Smooth muscle cell (in vitro differentiated cells): ENCODE measurements at regions not wholly inside any gene's neighbourhood (a gene's known extent, or its start where the extent isn't known, plus 50 kb on each side); places are given as distances from the start of the nearest gene placed in this dataset.

Experiments used
- DNase-seq: peaks from one replicate; lab custom pipeline; 2025; ENCODE audit not compliant: unreplicated experiment; lab: John Stamatoyannopoulos, UW
- H2AFZ ChIP-seq: fragments of 200-600 bp; sonication (generic); 2 replicates; pipeline ENCODE4 v1.6.0; 2016; ENCODE audit warnings: antibody characterized with exemption, low read depth, mild to moderate bottlenecking
- H3F3A ChIP-seq: fragments of 200-600 bp; sonication (generic); 2 replicates; pipeline ENCODE4 v1.6.0; 2017; ENCODE audit warnings: antibody characterized with exemption, low read depth
- H3K27ac ChIP-seq: fragments of 200-600 bp; sonication (generic); 2 replicates; pipeline ENCODE4 v1.5.1; 2016; ENCODE audit warnings: low read depth, mild to moderate bottlenecking
- H3K27me3 ChIP-seq: fragments of 200-600 bp; sonication (generic); 2 replicates; pipeline ENCODE4 v1.6.1; 2016; ENCODE audit warnings: low read depth, mild to moderate bottlenecking
- H3K36me3 ChIP-seq: fragments of 200-600 bp; sonication (generic); 2 replicates; pipeline ENCODE4 v1.5.1; 2016; ENCODE audit warnings: low read depth
- H3K4me1 ChIP-seq: fragments of 200-600 bp; sonication (generic); 2 replicates; pipeline ENCODE4 v1.5.1; 2016; ENCODE audit warnings: low read depth
- H3K4me2 ChIP-seq: fragments of 200-600 bp; sonication (generic); 2 replicates; pipeline ENCODE4 v1.6.0; 2016; ENCODE audit warnings: mild to moderate bottlenecking
- H3K4me3 ChIP-seq: fragments of 200-600 bp; sonication (generic); 2 replicates; pipeline ENCODE4 v1.5.1; 2016; ENCODE audit warnings: mild to moderate bottlenecking
- H3K79me2 ChIP-seq: fragments of 200-600 bp; sonication (generic); 2 replicates; pipeline ENCODE4 v1.6.0; 2016; ENCODE audit warnings: low read depth, mild to moderate bottlenecking
- H3K9ac ChIP-seq: fragments of 200-600 bp; sonication (generic); 2 replicates; pipeline ENCODE4 v1.6.0; 2016; ENCODE audit warnings: low read depth
- H3K9me3 ChIP-seq: fragments of 200-600 bp; sonication (generic); replicated peaks from 2 replicates; pipeline ENCODE4 v1.5.1; 2016; ENCODE audit warnings: low read depth
- H4K20me1 ChIP-seq: fragments of 200-600 bp; sonication (generic); 2 replicates; pipeline ENCODE4 v1.6.0; 2016; ENCODE audit warnings: low read depth
- WGBS: methylation state at CpG from one replicate; pipeline ENCODE4 v1.1.7; 2016; ENCODE audit warnings: low lambda C conversion rate; 5-methylcytosine and 5-hydroxymethylcytosine counted together
- TF ChIP-seq, protein P1 (sequence below): fragments of 200-600 bp; sonication (generic); IDR thresholded peaks from 2 replicates; pipeline ENCODE4 v1.5.1; 2017; ENCODE audit warnings: borderline replicate concordance, mild to moderate bottlenecking, antibody characterized with exemption; ENCODE audit not compliant: insufficient read depth, poor library complexity, severe bottlenecking

DNA sequence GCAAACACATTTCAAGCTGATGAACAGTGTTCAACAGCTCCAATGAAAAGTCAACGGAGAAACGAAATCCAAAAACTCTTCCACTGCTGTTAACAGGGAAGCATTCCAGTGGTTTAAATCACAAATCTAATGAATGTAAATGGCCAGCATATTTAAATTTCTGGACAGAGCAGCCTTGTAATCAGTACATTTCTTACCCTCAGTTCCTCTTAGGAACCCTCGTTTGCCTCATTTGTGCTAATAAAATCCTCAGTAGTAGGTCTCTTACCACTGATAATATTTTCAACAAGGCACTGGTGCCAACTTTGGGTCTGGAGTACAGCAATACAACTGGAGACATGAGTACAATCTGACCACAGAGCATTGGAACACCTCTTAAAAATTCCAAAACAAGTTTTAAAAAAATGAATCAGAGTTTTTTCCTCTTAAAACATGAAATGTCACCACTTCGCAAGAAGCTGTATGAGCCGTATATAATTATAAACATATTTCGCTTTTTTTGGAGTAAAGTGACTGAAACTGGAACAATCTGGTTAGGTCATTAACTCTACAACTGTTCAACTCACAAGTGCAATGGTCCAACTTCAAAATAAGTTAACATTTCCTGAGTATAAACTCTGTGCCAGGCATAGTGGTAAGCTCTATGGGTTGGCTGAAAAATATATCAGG lies 211.2 kb downstream of the CPEB2 start:
- no peaks in the 10 kb centered on the region for H3F3A ChIP-seq
- no peaks in the 10 kb centered on the region for H3K36me3 ChIP-seq
- H3K27me3 ChIP-seq: no peaks in the 10 kb centered on the region
- H3K79me2 ChIP-seq: no peaks in the 10 kb centered on the region
- WGBS: 84% methylated on average over 6 of the region's 6 CpGs
- no peak overlapping the region for H2AFZ ChIP-seq
- no peaks in the 10 kb centered on the region for H4K20me1 ChIP-seq
- no peak overlapping the region for H3K4me2 ChIP-seq
- no peaks in the 10 kb centered on the region for H3K4me1 ChIP-seq
- no peaks in the 10 kb centered on the region for H3K9me3 ChIP-seq
- H3K4me3 ChIP-seq: no peak overlapping the region
- no peak overlapping the region for H3K27ac ChIP-seq
- no peak for DNase-seq
- no peak overlapping the region for H3K9ac ChIP-seq
- TF ChIP-seq, protein P1, sequence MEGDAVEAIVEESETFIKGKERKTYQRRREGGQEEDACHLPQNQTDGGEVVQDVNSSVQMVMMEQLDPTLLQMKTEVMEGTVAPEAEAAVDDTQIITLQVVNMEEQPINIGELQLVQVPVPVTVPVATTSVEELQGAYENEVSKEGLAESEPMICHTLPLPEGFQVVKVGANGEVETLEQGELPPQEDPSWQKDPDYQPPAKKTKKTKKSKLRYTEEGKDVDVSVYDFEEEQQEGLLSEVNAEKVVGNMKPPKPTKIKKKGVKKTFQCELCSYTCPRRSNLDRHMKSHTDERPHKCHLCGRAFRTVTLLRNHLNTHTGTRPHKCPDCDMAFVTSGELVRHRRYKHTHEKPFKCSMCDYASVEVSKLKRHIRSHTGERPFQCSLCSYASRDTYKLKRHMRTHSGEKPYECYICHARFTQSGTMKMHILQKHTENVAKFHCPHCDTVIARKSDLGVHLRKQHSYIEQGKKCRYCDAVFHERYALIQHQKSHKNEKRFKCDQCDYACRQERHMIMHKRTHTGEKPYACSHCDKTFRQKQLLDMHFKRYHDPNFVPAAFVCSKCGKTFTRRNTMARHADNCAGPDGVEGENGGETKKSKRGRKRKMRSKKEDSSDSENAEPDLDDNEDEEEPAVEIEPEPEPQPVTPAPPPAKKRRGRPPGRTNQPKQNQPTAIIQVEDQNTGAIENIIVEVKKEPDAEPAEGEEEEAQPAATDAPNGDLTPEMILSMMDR: no peak

DNA sequence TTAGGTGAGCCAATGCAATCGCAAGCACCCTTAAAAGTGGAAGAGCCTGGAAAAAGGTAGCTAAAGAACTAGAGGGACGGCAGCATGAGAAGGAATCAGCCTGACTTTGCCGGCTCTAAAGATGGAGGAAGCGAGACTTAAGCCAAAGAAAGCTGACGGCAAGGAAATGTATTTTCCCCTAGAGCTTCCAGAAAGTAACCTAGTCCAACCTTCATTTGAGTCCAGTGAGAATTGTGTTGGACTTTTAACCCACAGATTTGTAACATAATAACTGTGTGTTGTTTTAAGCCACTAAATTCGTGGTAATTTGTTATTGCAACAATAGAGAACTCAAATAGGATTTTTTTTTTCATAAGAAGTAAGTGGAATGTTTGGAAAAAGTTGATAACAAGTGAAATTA lies 212.7 kb upstream of the C1QTNF7 start:
- no peak overlapping the region for H3K27ac ChIP-seq
- H3K4me1 ChIP-seq: no peaks in the 10 kb centered on the region
- no peaks in the 10 kb centered on the region for H3K36me3 ChIP-seq
- H3K4me2 ChIP-seq: no peak overlapping the region
- H3F3A ChIP-seq: no peaks in the 10 kb centered on the region
- no peak overlapping the region for H3K4me3 ChIP-seq
- H2AFZ ChIP-seq: no peak overlapping the region
- H3K9me3 ChIP-seq: no peaks in the 10 kb centered on the region
- no peaks in the 10 kb centered on the region for H3K27me3 ChIP-seq
- no peaks in the 10 kb centered on the region for H3K79me2 ChIP-seq
- TF ChIP-seq, protein P1: no peak
- no peak overlapping the region for H3K9ac ChIP-seq
- no peaks in the 10 kb centered on the region for H4K20me1 ChIP-seq
- WGBS: 92% methylated on average over 6 of the region's 6 CpGs
- no peak for DNase-seq

DNA sequence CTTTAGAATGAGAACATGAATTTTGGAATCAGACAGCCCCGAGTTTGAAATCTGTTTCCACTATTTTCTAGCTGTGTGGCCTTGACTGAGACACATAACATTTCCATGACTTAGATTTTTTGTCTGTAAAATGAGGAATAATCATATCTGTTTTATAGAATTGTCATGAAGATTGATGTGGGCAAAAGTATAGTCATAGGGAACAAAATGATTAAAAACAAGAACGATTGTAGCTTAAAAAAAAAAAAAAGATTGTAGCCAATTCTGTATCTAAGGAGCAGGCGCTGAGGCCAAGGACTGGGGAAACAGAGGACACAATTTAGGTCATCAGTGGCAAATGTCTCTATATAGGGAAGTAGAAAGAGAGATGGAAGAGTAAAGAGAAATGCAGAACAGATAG lies 201.6 kb upstream of the C1QTNF7 start:
- no peaks in the 10 kb centered on the region for H3K79me2 ChIP-seq
- H3K27me3 ChIP-seq: no peaks in the 10 kb centered on the region
- no peak for DNase-seq
- TF ChIP-seq, protein P1: no peak
- H2AFZ ChIP-seq: no peak overlapping the region
- 89% methylated on average over 3 of the region's 3 CpGs for WGBS
- no peak overlapping the region for H3K9ac ChIP-seq
- H3F3A ChIP-seq: no peaks in the 10 kb centered on the region
- H3K27ac ChIP-seq: no peak overlapping the region
- H3K36me3 ChIP-seq: no peaks in the 10 kb centered on the region
- H3K4me3 ChIP-seq: no peak overlapping the region
- no peak overlapping the region for H3K4me2 ChIP-seq
- no peaks in the 10 kb centered on the region for H3K4me1 ChIP-seq
- H4K20me1 ChIP-seq: no peaks in the 10 kb centered on the region
- no peaks in the 10 kb centered on the region for H3K9me3 ChIP-seq
